Mesendoderm (in vitro differentiated cells): ENCODE measurements at regions not wholly inside any gene's neighbourhood (a gene's known extent, or its start where the extent isn't known, plus 50 kb on each side); places are given as distances from the start of the nearest gene placed in this dataset.

Experiments used
- DNase-seq: peaks from one replicate; pipeline ENCODE4 v3.0.0; 2013
- H2AK5ac ChIP-seq: 2 replicates; pipeline ENCODE4 v1.6.1; 2013; ENCODE audit warnings: low read length, inconsistent platforms
- H2BK120ac ChIP-seq: 2 replicates; pipeline ENCODE4 v1.6.1; 2013; ENCODE audit warnings: low read depth, mild to moderate bottlenecking, low read length, moderate library complexity, mixed read lengths
- H2BK15ac ChIP-seq: replicated peaks from 2 replicates; pipeline ENCODE4 v1.6.1; 2013; ENCODE audit warnings: low read depth, mild to moderate bottlenecking, moderate library complexity
- H2BK5ac ChIP-seq: 2 replicates; pipeline ENCODE4 v1.6.1; 2013; ENCODE audit warnings: low read length, inconsistent platforms
- H3K18ac ChIP-seq: 2 replicates; pipeline ENCODE4 v1.6.1; 2013; ENCODE audit warnings: mild to moderate bottlenecking, low read length, mixed read lengths
- H3K23ac ChIP-seq: one replicate; pipeline ENCODE4 v1.6.1; 2013; ENCODE audit warnings: low read length
- H3K27ac ChIP-seq: 2 replicates; pipeline ENCODE4 v1.5.1; 2013; ENCODE audit warnings: low read depth, mild to moderate bottlenecking, inconsistent platforms, low read length, moderate library complexity
- H3K27me3 ChIP-seq: 2 replicates; pipeline ENCODE4 v1.6.1; 2013; ENCODE audit warnings: low read length, control low read depth, mild to moderate bottlenecking, inconsistent platforms; ENCODE audit not compliant: insufficient read depth, poor library complexity
- H3K36me3 ChIP-seq: 2 replicates; pipeline ENCODE4 v1.6.1; 2013; ENCODE audit warnings: low read length, inconsistent platforms; ENCODE audit not compliant: control insufficient read depth, insufficient read depth
- H3K4ac ChIP-seq: one replicate; pipeline ENCODE4 v1.6.1; 2013; ENCODE audit warnings: low read depth, mild to moderate bottlenecking, low read length, moderate library complexity
- H3K4me1 ChIP-seq: 2 replicates; pipeline ENCODE4 v1.6.1; 2013; ENCODE audit warnings: low read depth, low read length, inconsistent platforms; ENCODE audit not compliant: control insufficient read depth
- H3K4me2 ChIP-seq: 2 replicates; pipeline ENCODE4 v1.6.1; 2013; ENCODE audit warnings: low read length
- H3K4me3 ChIP-seq: 2 replicates; pipeline ENCODE4 v1.5.1; 2013; ENCODE audit warnings: mild to moderate bottlenecking, low read length
- H3K56ac ChIP-seq: one replicate; pipeline ENCODE4 v1.6.1; 2013; ENCODE audit warnings: low read length
- H3K79me1 ChIP-seq: 2 replicates; pipeline ENCODE4 v1.6.1; 2013; ENCODE audit warnings: low read length, inconsistent platforms
- H3K79me2 ChIP-seq: 2 replicates; pipeline ENCODE4 v1.6.1; 2013; ENCODE audit warnings: mild to moderate bottlenecking, low read length; ENCODE audit not compliant: control insufficient read depth, insufficient read depth
- H3K9ac ChIP-seq: 2 replicates; pipeline ENCODE4 v1.6.1; 2013; ENCODE audit warnings: low read length, inconsistent platforms
- H4K5ac ChIP-seq: one replicate; pipeline ENCODE4 v1.6.1; 2013; ENCODE audit warnings: low read length
- H4K8ac ChIP-seq: one replicate; pipeline ENCODE4 v1.6.1; 2013; ENCODE audit warnings: low read depth, mild to moderate bottlenecking, control low read depth, low read length, moderate library complexity
- WGBS: extraction: QIAGEN DNeasy Blood & Tissue Kit; methylation state at CpG from one replicate; pipeline ENCODE4 v1.1.7; 2013; ENCODE audit warnings: low lambda C conversion rate, missing lambda C conversion rate; ENCODE audit not compliant: insufficient coverage; ENCODE audit errors: extremely low coverage; 5-methylcytosine and 5-hydroxymethylcytosine counted together

DNA sequence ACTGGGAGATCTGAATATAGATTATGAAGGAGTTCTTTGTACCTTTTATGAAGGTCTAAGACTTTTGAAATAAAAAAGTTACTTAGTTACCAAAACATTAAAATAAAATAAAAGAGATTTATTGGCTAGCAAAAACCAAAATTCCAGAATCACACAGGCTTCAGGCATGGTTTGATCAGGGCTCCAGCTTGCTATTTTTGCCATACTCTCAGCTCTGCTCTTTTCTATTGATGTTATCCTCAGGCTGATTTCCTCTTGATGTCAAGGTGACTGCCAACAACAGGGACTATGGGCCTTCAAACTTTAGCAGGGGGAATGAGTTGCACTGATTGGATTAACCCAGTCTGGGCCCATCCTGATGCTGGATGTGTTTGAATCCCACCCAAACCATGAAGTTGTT is 174.1 kb downstream of the TFCP2L1 start:
- H3K4me3 ChIP-seq, result no peak overlapping the region
- H3K4ac ChIP-seq, result no peak overlapping the region
- no peaks in the 10 kb centered on the region for H3K27me3 ChIP-seq

DNA sequence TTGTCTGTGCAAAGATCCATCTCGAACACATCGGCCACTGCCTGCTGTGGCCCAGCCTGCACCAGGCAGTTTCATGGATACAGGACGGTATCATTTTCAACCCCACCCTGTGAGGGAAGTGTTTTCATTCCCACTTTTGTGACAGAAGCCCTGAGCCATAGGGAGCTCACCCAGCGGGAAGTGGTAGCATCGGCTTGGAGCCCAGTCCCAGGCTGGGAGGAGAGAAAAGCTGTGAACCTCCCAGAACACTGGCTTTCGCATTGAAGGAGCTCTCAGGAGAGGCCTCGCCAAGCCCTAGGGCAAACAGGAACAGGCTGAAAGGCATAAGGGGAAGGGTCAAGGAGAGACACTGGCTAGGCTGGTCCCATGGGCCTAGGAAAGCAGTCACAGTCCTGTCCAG is 166.1 kb downstream of the TFCP2L1 start:
- no peak overlapping the region for H2BK15ac ChIP-seq
- H3K4me1 ChIP-seq, result no peaks in the 10 kb centered on the region
- H3K23ac ChIP-seq, result no peak overlapping the region
- H4K8ac ChIP-seq, result no peak overlapping the region
- H3K79me2 ChIP-seq, result no peaks in the 10 kb centered on the region
- H3K27ac ChIP-seq, result no peak overlapping the region
- H3K36me3 ChIP-seq, result no peaks in the 10 kb centered on the region
- no peak overlapping the region for H3K18ac ChIP-seq
- DNase-seq, result no peak
- H3K4ac ChIP-seq, result no peak overlapping the region
- no peak overlapping the region for H2BK120ac ChIP-seq
- no peak overlapping the region for H2AK5ac ChIP-seq
- H3K9ac ChIP-seq, result no peak overlapping the region
- no peaks in the 10 kb centered on the region for H3K27me3 ChIP-seq
- no peak overlapping the region for H4K5ac ChIP-seq
- H3K4me2 ChIP-seq, result no peak overlapping the region
- no peaks in the 10 kb centered on the region for H3K79me1 ChIP-seq
- H3K56ac ChIP-seq, result no peak overlapping the region
- no CpG with 5 or more reads among the region's 7 CpGs for WGBS
- no peak overlapping the region for H2BK5ac ChIP-seq
- no peak overlapping the region for H3K4me3 ChIP-seq

More for the DNA sequence above, 174.1 kb downstream of the TFCP2L1 start:
- Histone ChIP-seq H3K18ac (no peak overlapping the region), H2BK15ac (no peak overlapping the region), H3K36me3 (no peaks in the 10 kb centered on the region), H3K79me2 (no peaks in the 10 kb centered on the region), H3K79me1 (no peaks in the 10 kb centered on the region), H3K23ac (no peak overlapping the region), H4K8ac (no peak overlapping the region), H3K9ac (no peak overlapping the region), H2BK120ac (no peak overlapping the region), H3K27ac (no peak overlapping the region), H2AK5ac (no peak overlapping the region), H3K56ac (no peak overlapping the region), H2BK5ac (no peak overlapping the region), H3K4me2 (no peak overlapping the region), H3K4me1 (no peaks in the 10 kb centered on the region), H4K5ac (no peak overlapping the region)
- no peak for DNase-seq

DNA sequence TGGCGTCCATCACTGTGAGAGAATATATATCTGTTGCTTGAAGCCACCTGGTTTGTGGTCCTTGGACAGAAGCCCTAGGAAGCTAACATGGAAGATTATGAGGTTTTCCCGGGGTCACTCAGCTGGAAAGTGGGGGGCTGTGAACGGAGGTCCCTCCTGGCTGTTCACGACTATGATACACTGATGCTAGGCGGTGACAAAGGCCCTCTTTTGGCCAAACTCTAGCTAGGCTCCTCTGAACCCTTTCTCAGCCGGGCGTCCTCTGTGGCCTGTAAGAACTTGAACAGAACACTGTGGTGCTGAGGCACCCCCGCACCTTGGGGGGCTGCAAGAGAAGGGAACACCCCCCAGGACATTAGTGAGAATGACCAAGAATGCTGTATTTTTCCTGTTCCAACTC is 164.6 kb downstream of the TFCP2L1 start:
- no peak overlapping the region for H3K18ac ChIP-seq
- H3K56ac ChIP-seq, result no peak overlapping the region
- H2BK120ac ChIP-seq, result no peak overlapping the region
- no peak overlapping the region for H3K9ac ChIP-seq
- H3K79me1 ChIP-seq, result no peaks in the 10 kb centered on the region
- no peak overlapping the region for H3K4ac ChIP-seq
- no peaks in the 10 kb centered on the region for H3K79me2 ChIP-seq
- no peaks in the 10 kb centered on the region for H3K36me3 ChIP-seq
- no peak overlapping the region for H2BK15ac ChIP-seq
- WGBS, result no CpG with 5 or more reads among the region's 8 CpGs
- H3K27ac ChIP-seq, result no peak overlapping the region
- H3K27me3 ChIP-seq, result no peaks in the 10 kb centered on the region
- DNase-seq, result no peak
- H4K8ac ChIP-seq, result no peak overlapping the region
- no peak overlapping the region for H2BK5ac ChIP-seq
- no peak overlapping the region for H2AK5ac ChIP-seq
- H3K23ac ChIP-seq, result no peak overlapping the region
- no peak overlapping the region for H3K4me2 ChIP-seq
- H3K4me3 ChIP-seq, result no peak overlapping the region
- H4K5ac ChIP-seq, result no peak overlapping the region
- no peaks in the 10 kb centered on the region for H3K4me1 ChIP-seq

DNA sequence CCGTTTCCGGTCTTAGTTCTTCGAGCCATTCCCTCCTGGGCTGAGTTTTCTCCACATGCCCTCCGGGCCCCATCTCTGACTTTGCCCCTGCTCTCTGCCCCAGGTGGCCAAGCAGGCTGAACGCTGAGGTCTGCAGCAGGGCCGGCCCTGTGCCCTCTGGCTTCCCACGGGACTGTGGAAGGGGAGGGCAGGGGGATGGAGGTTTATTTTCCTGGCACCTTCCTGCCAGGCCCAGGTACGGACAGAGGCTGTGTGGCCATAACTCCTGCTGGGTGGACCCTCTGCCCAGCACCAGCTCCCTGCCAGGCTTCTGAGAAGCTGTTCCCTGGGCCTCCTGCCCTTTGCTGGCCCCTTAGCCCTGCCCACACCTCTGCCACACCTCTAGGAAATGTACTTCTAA is 164.0 kb downstream of the TFCP2L1 start:
- H3K79me2 ChIP-seq, result no peaks in the 10 kb centered on the region
- no peak overlapping the region for H2BK120ac ChIP-seq
- no peak overlapping the region for H2BK5ac ChIP-seq
- H3K27me3 ChIP-seq, result no peaks in the 10 kb centered on the region
- H2BK15ac ChIP-seq, result no peak overlapping the region
- DNase-seq, result no peak
- H3K4ac ChIP-seq, result no peak overlapping the region
- H3K79me1 ChIP-seq, result no peaks in the 10 kb centered on the region
- H4K8ac ChIP-seq, result no peak overlapping the region
- H3K4me1 ChIP-seq, result no peaks in the 10 kb centered on the region
- H3K18ac ChIP-seq, result no peak overlapping the region
- H3K23ac ChIP-seq, result no peak overlapping the region
- H3K27ac ChIP-seq, result no peak overlapping the region
- no peaks in the 10 kb centered on the region for H3K36me3 ChIP-seq
- no peak overlapping the region for H2AK5ac ChIP-seq
- no CpG with 5 or more reads among the region's 8 CpGs for WGBS
- H3K56ac ChIP-seq, result no peak overlapping the region
- H4K5ac ChIP-seq, result no peak overlapping the region
- no peak overlapping the region for H3K4me2 ChIP-seq
- H3K9ac ChIP-seq, result no peak overlapping the region
- no peak overlapping the region for H3K4me3 ChIP-seq

DNA sequence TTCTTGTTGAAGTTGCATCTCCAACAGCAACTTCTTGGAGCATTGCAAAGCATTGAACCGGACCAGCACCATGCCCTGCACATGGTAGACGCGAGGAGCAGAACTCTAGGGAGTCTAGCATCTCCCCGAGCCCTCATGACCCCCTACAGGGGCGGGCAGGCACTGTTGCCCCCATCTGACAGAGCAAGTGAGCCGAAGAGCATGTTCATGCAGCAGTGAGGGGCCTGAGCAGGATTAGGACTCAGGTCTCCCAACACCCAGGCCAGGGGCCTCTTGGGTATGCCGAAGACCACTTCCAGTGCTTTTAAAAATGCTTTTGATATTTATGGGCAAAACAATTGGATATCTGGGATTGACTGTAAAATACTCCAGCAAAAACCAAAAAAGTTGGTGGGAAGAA is 163.3 kb downstream of the TFCP2L1 start:
- Histone ChIP-seq H3K4me3 (no peak overlapping the region), H3K79me2 (no peaks in the 10 kb centered on the region), H2BK120ac (no peak overlapping the region), H2AK5ac (no peak overlapping the region), H3K4me1 (no peaks in the 10 kb centered on the region), H3K4ac (no peak overlapping the region), H3K79me1 (no peaks in the 10 kb centered on the region), H2BK15ac (no peak overlapping the region), H3K36me3 (no peaks in the 10 kb centered on the region), H4K5ac (no peak overlapping the region), H3K9ac (no peak overlapping the region), H4K8ac (no peak overlapping the region), H3K56ac (no peak overlapping the region), H3K27me3 (no peaks in the 10 kb centered on the region), H3K18ac (no peak overlapping the region), H3K27ac (no peak overlapping the region), H3K4me2 (no peak overlapping the region), H2BK5ac (no peak overlapping the region), H3K23ac (no peak overlapping the region)
- DNase-seq, result no peak
- no CpG with 5 or more reads among the region's 7 CpGs for WGBS

DNA sequence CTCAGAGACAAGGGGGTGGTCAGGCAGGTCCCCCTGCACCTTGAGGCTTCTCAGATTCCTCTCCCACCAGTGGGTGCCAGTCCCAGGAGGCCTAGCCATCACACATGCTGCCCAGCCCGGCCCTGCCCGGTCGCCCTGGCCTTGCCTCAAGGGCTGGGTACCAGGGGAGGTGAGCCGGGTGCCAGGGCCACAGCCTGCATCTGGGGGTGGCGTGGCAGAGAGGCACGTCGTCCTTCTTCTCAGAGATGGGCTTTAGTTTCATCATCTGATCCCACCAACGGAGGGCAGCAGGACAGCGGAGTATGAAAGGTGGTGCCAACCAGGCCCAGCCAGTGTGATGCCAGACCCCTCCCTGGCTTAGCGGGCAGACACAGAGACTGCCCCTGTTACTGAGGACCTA is 161.7 kb downstream of the TFCP2L1 start:
- Histone ChIP-seq H2BK120ac (no peak overlapping the region), H3K56ac (no peak overlapping the region), H3K9ac (no peak overlapping the region), H2AK5ac (no peak overlapping the region), H2BK15ac (no peak overlapping the region), H3K27ac (no peak overlapping the region), H3K23ac (no peak overlapping the region), H3K18ac (no peak overlapping the region), H3K4me3 (no peak overlapping the region), H3K79me2 (no peaks in the 10 kb centered on the region), H3K4me2 (no peak overlapping the region), H3K36me3 (no peaks in the 10 kb centered on the region), H3K79me1 (no peaks in the 10 kb centered on the region), H3K4me1 (no peaks in the 10 kb centered on the region), H3K4ac (no peak overlapping the region), H4K8ac (no peak overlapping the region), H3K27me3 (no peaks in the 10 kb centered on the region), H4K5ac (no peak overlapping the region), H2BK5ac (no peak overlapping the region)
- WGBS, result no CpG with 5 or more reads among the region's 10 CpGs
- DNase-seq, result no peak
